ENCODE measurements at regions not wholly inside any gene's neighbourhood (a gene's known extent, or its start where the extent isn't known, plus 50 kb on each side); places are given as distances from the start of the nearest gene placed in this dataset.

DNA sequence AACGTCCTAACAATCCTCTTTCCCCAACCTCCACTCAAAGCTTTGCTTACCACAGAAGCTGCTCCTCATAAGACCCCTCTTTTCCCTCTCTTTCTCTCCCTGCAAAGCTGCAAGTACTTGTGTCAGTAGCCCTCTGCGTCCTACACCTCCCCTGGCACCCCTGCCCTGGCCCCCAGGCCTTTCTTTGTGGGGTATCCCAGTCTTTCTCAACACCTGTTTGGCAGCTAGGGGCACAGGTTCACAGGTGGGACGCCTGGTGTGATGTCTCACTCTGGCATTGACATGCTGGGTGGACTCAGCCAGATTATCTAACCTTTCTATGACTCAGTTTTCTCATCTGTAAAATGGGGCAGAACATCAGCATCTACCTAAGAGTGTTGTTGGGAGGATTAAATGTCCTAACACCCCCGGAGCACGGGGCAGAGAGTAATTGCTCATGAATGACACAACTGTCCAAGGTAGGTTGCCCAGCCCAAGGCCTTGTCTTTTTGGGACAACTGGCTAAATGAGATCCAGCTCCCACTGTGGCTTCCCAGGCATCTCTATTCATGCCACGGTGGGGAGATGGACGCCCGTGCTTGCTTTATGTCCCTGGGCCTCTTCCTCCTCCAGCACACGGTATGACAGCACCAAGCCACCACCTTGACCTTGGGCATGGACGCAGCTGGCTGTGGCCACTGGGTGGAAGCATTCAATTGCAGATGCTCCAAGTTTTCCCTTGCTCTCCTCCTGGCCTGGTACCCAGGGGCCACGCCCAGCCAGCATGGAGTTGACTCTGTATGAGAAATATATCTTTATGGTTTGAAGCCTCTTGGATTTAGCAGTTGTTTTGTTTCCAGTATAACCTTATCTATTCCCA is 190.4 kb downstream of the RGS3 start:
- TF ChIP-seq, protein P1, sequence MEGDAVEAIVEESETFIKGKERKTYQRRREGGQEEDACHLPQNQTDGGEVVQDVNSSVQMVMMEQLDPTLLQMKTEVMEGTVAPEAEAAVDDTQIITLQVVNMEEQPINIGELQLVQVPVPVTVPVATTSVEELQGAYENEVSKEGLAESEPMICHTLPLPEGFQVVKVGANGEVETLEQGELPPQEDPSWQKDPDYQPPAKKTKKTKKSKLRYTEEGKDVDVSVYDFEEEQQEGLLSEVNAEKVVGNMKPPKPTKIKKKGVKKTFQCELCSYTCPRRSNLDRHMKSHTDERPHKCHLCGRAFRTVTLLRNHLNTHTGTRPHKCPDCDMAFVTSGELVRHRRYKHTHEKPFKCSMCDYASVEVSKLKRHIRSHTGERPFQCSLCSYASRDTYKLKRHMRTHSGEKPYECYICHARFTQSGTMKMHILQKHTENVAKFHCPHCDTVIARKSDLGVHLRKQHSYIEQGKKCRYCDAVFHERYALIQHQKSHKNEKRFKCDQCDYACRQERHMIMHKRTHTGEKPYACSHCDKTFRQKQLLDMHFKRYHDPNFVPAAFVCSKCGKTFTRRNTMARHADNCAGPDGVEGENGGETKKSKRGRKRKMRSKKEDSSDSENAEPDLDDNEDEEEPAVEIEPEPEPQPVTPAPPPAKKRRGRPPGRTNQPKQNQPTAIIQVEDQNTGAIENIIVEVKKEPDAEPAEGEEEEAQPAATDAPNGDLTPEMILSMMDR (conservative IDR thresholded peaks at IDR 0.05 in 1 of 2, IDR thresholded peaks at IDR 0.05 in 1 of 2; ENCODE audit: low read depth in 1 of 2, low read length in 2 of 2): no peak
- TF ChIP-seq EZH2 (IDR thresholded peaks at IDR 0.05; ENCODE audit: low read length, missing control alignments): no peak

Measured in fibroblast of lung (primary cell).